K562 (cell line): ENCODE measurements at regions not wholly inside any gene's neighbourhood (a gene's known extent, or its start where the extent isn't known, plus 50 kb on each side); places are given as distances from the start of the nearest gene placed in this dataset.

Source experiments
- REST ChIP-seq, 2 experiments: fragments of 450-650 bp; formaldehyde crosslinking in 1 of 2; IDR thresholded peaks; 2 replicates each; pipeline versions ENCODE4 v1.4.0 to v1.6.1; 2014 to 2020; ENCODE audit warnings: mild to moderate bottlenecking in 2 of 2, borderline replicate concordance in 1 of 2, low read depth in 1 of 2
- TF ChIP-seq, protein P1 (sequence below): fragments of 450-650 bp; IDR thresholded peaks from 2 replicates; pipeline ENCODE4 v1.6.1; 2017; ENCODE audit warnings: antibody characterized with exemption, mild to moderate bottlenecking

DNA sequence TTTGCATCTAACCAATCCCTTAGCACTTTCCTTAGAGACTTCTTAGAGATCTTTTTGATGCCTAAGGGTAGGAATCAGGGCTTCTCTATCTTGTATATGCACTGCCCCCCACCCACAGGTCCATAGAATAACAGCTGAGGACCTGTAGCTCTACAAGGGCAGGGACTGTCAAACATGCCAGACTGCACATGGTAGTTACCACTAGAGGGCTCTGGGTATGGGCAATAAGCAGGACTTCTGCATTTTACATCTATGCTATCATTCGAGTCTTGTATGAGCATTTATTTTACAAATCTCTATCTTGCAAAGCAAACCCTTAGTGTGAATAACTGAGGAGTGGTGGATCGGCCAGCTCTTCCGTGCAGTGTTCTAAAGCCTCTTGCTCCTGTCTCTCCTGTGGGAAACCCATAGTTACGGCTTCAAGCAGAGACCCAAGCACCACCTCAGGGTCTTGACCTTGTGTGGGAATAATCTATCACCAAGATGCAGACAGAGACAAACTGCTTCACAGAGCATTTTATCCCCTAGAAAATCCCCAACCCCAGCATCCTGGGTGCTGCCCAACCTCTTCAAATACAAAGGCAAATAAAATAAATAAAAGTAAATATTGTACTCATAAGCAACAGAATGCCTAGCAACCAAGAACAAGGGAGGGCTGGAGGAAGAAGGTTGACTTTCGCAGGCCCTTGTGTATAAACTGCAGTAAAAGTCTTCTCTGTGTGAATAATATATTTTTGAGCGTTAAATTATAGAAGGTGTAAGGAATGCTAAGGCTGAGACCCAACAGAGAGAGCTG, 219.3 kb downstream of the WDR11 start (continued):
- TF ChIP-seq, protein P1, sequence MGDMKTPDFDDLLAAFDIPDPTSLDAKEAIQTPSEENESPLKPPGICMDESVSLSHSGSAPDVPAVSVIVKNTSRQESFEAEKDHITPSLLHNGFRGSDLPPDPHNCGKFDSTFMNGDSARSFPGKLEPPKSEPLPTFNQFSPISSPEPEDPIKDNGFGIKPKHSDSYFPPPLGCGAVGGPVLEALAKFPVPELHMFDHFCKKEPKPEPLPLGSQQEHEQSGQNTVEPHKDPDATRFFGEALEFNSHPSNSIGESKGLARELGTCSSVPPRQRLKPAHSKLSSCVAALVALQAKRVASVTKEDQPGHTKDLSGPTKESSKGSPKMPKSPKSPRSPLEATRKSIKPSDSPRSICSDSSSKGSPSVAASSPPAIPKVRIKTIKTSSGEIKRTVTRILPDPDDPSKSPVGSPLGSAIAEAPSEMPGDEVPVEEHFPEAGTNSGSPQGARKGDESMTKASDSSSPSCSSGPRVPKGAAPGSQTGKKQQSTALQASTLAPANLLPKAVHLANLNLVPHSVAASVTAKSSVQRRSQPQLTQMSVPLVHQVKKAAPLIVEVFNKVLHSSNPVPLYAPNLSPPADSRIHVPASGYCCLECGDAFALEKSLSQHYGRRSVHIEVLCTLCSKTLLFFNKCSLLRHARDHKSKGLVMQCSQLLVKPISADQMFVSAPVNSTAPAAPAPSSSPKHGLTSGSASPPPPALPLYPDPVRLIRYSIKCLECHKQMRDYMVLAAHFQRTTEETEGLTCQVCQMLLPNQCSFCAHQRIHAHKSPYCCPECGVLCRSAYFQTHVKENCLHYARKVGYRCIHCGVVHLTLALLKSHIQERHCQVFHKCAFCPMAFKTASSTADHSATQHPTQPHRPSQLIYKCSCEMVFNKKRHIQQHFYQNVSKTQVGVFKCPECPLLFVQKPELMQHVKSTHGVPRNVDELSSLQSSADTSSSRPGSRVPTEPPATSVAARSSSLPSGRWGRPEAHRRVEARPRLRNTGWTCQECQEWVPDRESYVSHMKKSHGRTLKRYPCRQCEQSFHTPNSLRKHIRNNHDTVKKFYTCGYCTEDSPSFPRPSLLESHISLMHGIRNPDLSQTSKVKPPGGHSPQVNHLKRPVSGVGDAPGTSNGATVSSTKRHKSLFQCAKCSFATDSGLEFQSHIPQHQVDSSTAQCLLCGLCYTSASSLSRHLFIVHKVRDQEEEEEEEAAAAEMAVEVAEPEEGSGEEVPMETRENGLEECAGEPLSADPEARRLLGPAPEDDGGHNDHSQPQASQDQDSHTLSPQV: no peak
- TF ChIP-seq REST (IDR thresholded peaks at IDR 0.05; ENCODE audit: borderline replicate concordance): 0 out of 2 replicates have a peak, but pooled peaks have one; percentile 4
- no peak for TF ChIP-seq REST (CRISPR knock-in tag; IDR thresholded peaks at IDR 0.05; ENCODE audit: low read depth)
